GM20000 (cell line): ENCODE measurements at regions not wholly inside any gene's neighbourhood (a gene's known extent, or its start where the extent isn't known, plus 50 kb on each side); places are given as distances from the start of the nearest gene placed in this dataset.

Experiments
- DNase-seq: peaks from one replicate; pipeline ENCODE4 v3.0.0; 2012; ENCODE audit warnings: low spot score
- CTCF ChIP-seq: IDR thresholded peaks from 2 replicates; pipeline ENCODE4 v1.5.1; 2012; ENCODE audit warnings: mild to moderate bottlenecking, control low read depth; ENCODE audit errors: extremely low read depth, missing control alignments

GRCh38 chr20:52830598-52830997, 141.6 kb upstream of the TSHZ2 start:
- DNase-seq: no peak
- no peak for TF ChIP-seq CTCF

- TF ChIP-seq CTCF: no peak
- no peak for DNase-seq
These were observed 143.0 kb upstream of the TSHZ2 start for GRCh38 chr20:52829111-52829510.

GRCh38 chr20:52828199-52828598, 144.0 kb upstream of the TSHZ2 start:
- TF ChIP-seq CTCF: no peak
- DNase-seq: no peak

GRCh38 chr20:52826722-52827121, 145.4 kb upstream of the TSHZ2 start:
- no peak for DNase-seq
- TF ChIP-seq CTCF: no peak

GRCh38 chr20:52826321-52826720, 145.8 kb upstream of the TSHZ2 start:
- no peak for TF ChIP-seq CTCF
- DNase-seq: no peak

- no peak for DNase-seq
- no peak for TF ChIP-seq CTCF
These were observed 147.5 kb upstream of the TSHZ2 start for GRCh38 chr20:52824494-52825216.

GRCh38 chr20:52823303-52823702, 148.9 kb upstream of the TSHZ2 start:
- DNase-seq: no peak
- TF ChIP-seq CTCF: no peak
